Tongue (tissue), 1 donor: ENCODE measurements at regions not wholly inside any gene's neighbourhood (a gene's known extent, or its start where the extent isn't known, plus 50 kb on each side); places are given as distances from the start of the nearest gene placed in this dataset.
A peak's percentile ranks its signal among the peaks of the same experiment; 100 is the strongest.

Experiments
- DNase-seq: peaks from one replicate; pipeline ENCODE4 v3.0.0-alpha.2; 2015

GRCh38 chr4:143082701-143083100 is 102.0 kb upstream of the USP38 start:
- no peak for DNase-seq

DNA sequence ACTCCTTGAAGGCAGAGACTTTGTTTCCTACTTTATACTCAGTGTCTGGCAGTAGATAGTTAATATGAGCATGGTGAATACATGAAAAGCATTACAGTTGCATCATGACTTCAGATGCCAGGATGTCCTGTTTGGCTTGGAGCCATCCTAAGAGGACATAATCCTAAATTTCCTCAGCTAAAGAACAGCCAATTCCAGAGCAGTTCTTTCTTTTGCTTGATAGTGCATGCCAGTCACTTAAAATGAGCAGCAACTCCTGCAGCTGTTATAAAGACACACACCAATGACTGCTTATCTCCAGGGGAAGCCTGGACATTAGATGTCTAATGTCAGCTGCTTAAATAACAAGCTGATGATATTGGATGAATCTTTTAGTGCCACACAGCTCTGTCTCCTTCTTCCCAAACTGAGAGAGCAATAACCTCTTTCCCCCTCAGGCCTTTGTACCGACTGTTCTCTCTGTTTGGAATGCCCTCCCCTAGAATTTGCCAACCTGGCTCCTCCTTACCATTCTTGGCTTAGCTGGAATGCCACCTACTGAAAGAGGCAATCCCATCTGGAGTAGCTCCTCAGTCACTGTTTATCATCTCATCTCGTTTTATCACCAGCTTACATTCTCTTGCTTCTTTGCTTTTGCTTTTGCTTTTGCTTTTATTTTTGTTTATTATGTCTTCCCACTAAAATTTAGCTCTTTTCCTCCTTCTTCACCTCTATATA is 100.8 kb upstream of the USP38 start:
- peak; percentile 71 for DNase-seq

DNA sequence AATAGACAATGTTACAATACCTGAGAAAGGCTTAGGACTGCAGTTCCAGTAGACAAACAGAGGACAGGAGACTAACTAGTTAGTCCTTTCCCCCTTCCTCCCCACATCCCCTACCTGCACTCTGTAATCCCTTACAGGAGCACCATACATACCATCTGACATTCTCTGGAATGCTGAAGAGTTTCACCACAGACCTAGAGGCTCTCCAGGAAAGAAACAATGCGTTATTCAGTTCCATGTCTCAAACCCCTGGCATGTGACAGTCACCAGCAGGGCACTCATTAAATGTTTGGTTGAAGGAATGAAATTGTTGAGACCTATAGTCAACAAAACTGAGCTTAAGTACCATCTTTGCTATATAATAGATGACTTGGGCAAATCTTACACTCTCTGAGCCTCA is 100.2 kb upstream of the USP38 start:
- DNase-seq, result no peak

DNA sequence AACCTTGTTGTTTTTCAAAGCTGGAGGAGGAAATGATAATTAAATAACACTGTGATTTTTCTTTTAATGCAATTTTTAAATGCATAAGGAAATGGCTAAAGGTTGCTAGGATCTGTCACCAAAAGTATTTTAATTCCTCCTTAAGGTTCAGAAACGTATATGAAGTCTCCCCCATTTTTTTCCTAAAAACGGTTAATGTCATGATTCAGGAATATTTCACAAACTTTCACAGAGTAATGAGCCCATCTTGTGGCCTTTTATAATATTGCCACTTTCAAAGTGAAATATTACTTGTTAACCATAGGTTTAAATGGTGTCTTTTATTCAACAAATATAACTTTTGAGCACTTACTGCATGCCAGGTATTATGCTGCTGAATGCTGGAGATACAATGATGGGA is 99.5 kb upstream of the USP38 start:
- peak; percentile 28 for DNase-seq

DNA sequence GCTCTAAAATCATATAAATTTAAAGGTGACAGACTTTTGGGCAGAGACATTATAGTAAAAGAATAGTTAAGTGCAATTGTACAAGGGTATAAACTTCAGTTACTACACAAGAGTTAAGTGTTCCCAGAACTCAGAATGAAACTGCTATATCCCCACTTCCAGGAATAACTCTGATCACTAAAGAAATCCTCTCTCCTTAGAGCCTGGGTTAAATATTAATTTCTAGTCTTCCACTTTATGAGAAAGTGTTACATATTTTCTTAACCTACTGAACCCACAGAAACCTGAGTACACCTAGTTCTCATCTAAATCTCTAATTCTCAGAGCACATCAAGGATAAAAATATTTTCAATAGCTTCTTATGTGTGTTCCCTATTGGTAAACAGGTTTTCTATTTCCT is 99.1 kb upstream of the USP38 start:
- no peak for DNase-seq

- no peak for DNase-seq
These were observed 95.4 kb upstream of the USP38 start for GRCh38 chr4:143089291-143089690.

DNA sequence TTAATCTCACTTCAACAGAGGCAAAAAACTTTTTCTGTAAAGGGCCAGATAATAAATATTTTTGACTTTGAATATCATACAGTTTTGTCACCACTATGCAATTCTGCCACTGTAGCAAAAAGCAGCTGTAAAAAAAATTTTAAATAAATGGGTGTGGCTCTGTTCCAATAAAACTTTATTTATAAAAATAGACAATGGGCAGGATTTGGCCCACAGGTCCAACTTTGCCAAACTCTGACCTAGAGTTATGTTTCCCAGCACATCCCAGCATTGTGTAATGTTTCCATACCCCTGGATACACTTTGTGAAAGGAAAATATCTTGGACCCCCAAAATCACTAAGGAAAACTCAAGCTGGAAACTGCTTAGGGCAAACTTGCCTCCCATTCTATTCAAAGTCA is 94.9 kb upstream of the USP38 start:
- DNase-seq, result no peak

DNA sequence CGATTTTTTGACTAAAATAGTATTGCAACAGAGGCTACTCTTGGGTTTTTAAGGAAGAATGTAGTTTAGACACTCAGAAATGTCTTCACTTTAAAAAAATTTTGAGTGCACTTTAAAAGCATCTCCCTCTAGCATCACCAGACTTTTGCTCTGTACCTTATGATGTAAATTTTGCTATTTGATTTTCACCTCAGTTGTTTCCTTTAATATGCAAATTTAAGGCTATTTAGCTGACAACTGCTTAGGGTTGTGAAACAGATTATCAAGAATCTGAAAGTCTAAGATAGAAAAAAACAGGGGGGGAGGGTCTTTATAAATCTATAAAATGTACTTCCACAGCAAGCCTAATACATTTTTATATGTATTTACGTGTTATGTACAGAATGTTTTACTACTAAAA is 92.9 kb upstream of the USP38 start:
- DNase-seq, result no peak

DNA sequence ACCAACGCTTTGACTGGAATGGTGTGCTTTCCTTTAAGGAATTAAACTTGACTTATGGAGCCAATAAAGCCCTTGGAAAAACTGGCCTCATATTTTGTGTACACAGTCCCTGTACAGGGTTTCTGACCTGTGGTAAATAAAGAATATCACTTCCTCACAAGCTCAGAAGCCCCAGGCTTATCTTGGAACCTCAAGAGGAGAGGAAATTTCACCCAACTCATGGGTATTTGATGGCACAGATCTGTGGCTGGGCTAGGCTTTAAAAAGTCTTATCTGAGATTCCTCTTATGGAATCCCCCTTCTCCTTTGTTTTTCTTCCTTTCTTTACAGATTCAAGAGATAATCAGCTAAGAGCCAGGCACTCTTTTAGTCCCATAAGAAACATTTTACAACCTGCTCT is 89.3 kb upstream of the USP38 start:
- DNase-seq, result no peak

GRCh38 chr4:143097751-143098150 is 87.0 kb upstream of the USP38 start:
- no peak for DNase-seq

GRCh38 chr4:143099693-143100092 is 85.0 kb upstream of the USP38 start:
- no peak for DNase-seq

DNA sequence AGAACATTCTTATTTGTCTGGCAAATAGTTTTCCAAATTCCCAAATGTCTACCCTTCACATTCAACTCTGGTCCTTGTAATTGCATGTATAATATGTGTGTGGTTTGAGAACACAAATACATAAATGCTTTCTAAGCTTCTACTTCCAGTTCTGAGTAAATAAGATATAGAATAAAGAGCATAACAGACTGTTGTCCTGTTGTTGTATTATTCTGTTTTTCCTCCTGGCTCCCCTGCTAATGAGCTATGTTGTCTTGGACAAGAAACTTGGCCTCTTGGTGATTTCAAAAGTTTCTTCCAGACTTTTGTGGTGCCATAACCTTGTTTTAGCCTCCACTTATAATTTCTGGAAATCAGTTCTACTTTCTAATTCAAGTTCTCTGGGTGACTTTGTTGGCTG is 75.3 kb upstream of the USP38 start:
- DNase-seq, result peak; percentile 9

- no peak for DNase-seq
These were observed 66.1 kb upstream of the USP38 start for GRCh38 chr4:143118663-143119062.

- no peak for DNase-seq
These were observed 57.1 kb upstream of the USP38 start for GRCh38 chr4:143127621-143128020.

GRCh38 chr4:143133977-143134376 is 50.7 kb upstream of the USP38 start:
- DNase-seq, result no peak
